OCI-LY1 (cell line): ENCODE measurements at regions not wholly inside any gene's neighbourhood (a gene's known extent, or its start where the extent isn't known, plus 50 kb on each side); places are given as distances from the start of the nearest gene placed in this dataset.

Source experiments
- EZH2 ChIP-seq: fragments of 200-600 bp; sonication (generic), shearing (Covaris generic); IDR thresholded peaks from 2 replicates; pipeline ENCODE4 v1.8.0; 2017; ENCODE audit warnings: borderline replicate concordance, mixed run types, mild to moderate bottlenecking, antibody characterized with exemption, low read length, moderate library complexity, mixed read lengths
- TF ChIP-seq, protein P1 (sequence below): fragments of 200-600 bp; sonication (generic), shearing (Covaris generic); IDR thresholded peaks from 2 replicates; pipeline ENCODE4 v1.5.1; 2017; ENCODE audit warnings: mild to moderate bottlenecking, antibody characterized with exemption, low read length, moderate library complexity, mixed read lengths

DNA sequence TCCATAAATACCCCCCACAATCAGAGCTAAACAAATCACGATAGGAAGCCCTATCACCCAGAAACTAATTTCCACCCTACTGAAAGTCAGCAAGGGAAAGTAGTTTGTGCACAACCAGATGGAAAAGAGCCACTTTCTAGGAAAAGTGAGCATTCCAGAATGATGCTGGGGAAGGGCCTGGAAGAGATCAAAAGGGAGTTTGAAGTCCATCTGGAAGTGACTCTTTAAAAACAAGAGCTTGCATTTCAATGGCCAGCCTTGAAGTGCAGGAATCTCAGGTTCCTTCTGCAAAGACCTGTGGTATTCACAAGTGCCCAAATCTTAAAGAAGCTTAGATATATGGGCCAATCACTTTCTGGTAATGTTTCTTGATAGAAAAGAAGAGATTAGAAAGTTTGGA is 97.0 kb upstream of the LDB2 start:
- TF ChIP-seq, protein P1, sequence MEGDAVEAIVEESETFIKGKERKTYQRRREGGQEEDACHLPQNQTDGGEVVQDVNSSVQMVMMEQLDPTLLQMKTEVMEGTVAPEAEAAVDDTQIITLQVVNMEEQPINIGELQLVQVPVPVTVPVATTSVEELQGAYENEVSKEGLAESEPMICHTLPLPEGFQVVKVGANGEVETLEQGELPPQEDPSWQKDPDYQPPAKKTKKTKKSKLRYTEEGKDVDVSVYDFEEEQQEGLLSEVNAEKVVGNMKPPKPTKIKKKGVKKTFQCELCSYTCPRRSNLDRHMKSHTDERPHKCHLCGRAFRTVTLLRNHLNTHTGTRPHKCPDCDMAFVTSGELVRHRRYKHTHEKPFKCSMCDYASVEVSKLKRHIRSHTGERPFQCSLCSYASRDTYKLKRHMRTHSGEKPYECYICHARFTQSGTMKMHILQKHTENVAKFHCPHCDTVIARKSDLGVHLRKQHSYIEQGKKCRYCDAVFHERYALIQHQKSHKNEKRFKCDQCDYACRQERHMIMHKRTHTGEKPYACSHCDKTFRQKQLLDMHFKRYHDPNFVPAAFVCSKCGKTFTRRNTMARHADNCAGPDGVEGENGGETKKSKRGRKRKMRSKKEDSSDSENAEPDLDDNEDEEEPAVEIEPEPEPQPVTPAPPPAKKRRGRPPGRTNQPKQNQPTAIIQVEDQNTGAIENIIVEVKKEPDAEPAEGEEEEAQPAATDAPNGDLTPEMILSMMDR, result no peak
- TF ChIP-seq EZH2, result no peak
